Loucy (cell line): ENCODE measurements at regions not wholly inside any gene's neighbourhood (a gene's known extent, or its start where the extent isn't known, plus 50 kb on each side); places are given as distances from the start of the nearest gene placed in this dataset.

Experiments used
- H2AFZ ChIP-seq: fragments of 200-600 bp; sonication (generic); 2 replicates; pipeline ENCODE4 v1.6.0; 2016; ENCODE audit warnings: antibody characterized with exemption, mild to moderate bottlenecking, low read length, moderate library complexity
- H3F3A ChIP-seq: fragments of 200-600 bp; 2 replicates; pipeline ENCODE4 v1.6.0; 2016; ENCODE audit warnings: antibody characterized with exemption, low read depth, mild to moderate bottlenecking
- H3K27me3 ChIP-seq: fragments of 200-600 bp; sonication (generic); 2 replicates; pipeline ENCODE4 v1.6.1; 2014; ENCODE audit warnings: low read length, mild to moderate bottlenecking; ENCODE audit not compliant: insufficient read depth, poor library complexity, severe bottlenecking
- H3K36me3 ChIP-seq: fragments of 200-600 bp; sonication (generic); 2 replicates; pipeline ENCODE4 v1.6.1; 2016; ENCODE audit warnings: low read length; ENCODE audit not compliant: insufficient read depth
- H3K4me1 ChIP-seq: fragments of 200-600 bp; sonication (generic); 2 replicates; pipeline ENCODE4 v1.5.1; 2014; ENCODE audit warnings: low read length, mild to moderate bottlenecking; ENCODE audit not compliant: insufficient read depth, poor library complexity, severe bottlenecking
- H3K4me2 ChIP-seq: fragments of 200-600 bp; sonication (generic); 2 replicates; pipeline ENCODE4 v1.6.0; 2014; ENCODE audit warnings: antibody characterized with exemption, low read length, low read depth, mild to moderate bottlenecking; ENCODE audit not compliant: poor library complexity, severe bottlenecking
- H3K4me3 ChIP-seq: fragments of 200-600 bp; sonication (generic); 2 replicates; pipeline ENCODE4 v1.5.1; 2014; ENCODE audit warnings: low read length, mild to moderate bottlenecking, mixed read lengths; ENCODE audit not compliant: poor library complexity, severe bottlenecking
- H3K79me2 ChIP-seq: fragments of 200-600 bp; sonication (generic); 2 replicates; pipeline ENCODE4 v1.6.1; 2014; ENCODE audit warnings: low read length; ENCODE audit not compliant: insufficient read depth
- H3K9ac ChIP-seq: fragments of 200-600 bp; sonication (generic); 2 replicates; pipeline ENCODE4 v1.6.0; 2014; ENCODE audit warnings: mild to moderate bottlenecking, low read depth, low read length, moderate library complexity; ENCODE audit not compliant: poor library complexity, severe bottlenecking
- H3K9me2 ChIP-seq: fragments of 200-600 bp; sonication (generic); replicated peaks from 2 replicates; pipeline ENCODE4 v1.6.1; 2016; ENCODE audit warnings: low read depth, low read length, mixed read lengths
- H3K9me3 ChIP-seq: fragments of 200-600 bp; sonication (generic); 2 replicates; pipeline ENCODE4 v1.6.1; 2014; ENCODE audit warnings: mild to moderate bottlenecking, antibody characterized with exemption, low read length, low read depth; ENCODE audit not compliant: insufficient read depth
- H4K20me1 ChIP-seq: fragments of 200-600 bp; sonication (generic); 2 replicates; pipeline ENCODE4 v1.6.0; 2014; ENCODE audit warnings: antibody characterized with exemption, low read length, mild to moderate bottlenecking; ENCODE audit not compliant: insufficient read depth, poor library complexity, severe bottlenecking
- EZH2phosphoT487 ChIP-seq: fragments of 200-600 bp; IDR thresholded peaks from 2 replicates; pipeline ENCODE4 v1.6.1; 2018; ENCODE audit warnings: antibody characterized with exemption, mild to moderate bottlenecking, moderate library complexity, borderline replicate concordance
- TF ChIP-seq, protein P1 (sequence below): fragments of 200-600 bp; sonication (generic); conservative IDR thresholded peaks from 2 replicates; pipeline ENCODE4 v1.5.1; 2014; ENCODE audit warnings: mild to moderate bottlenecking, antibody characterized with exemption, low read length

DNA sequence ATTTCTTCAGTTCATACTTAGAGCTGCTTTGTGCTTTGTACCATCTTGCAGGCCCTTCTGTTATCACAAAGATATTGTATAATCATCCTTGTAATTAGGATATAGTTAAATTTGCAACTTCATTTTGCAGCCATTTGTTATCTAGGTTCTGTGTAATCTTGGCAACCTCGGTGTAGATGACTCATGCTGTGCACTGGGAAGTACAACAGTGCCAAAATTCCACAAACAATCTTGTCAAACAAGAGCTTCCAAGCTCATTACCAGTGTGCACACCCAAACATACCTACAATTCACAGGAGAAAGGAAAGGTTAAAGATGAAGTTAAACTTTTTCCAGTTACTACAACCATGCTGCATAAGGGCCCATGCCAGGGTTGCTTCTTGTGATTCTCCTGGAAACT lies 1231.8 kb downstream of the CDH11 start:
- Histone ChIP-seq H3K79me2 (no peaks in the 10 kb centered on the region), H3K4me1 (no peaks in the 10 kb centered on the region)
- TF ChIP-seq, protein P1, sequence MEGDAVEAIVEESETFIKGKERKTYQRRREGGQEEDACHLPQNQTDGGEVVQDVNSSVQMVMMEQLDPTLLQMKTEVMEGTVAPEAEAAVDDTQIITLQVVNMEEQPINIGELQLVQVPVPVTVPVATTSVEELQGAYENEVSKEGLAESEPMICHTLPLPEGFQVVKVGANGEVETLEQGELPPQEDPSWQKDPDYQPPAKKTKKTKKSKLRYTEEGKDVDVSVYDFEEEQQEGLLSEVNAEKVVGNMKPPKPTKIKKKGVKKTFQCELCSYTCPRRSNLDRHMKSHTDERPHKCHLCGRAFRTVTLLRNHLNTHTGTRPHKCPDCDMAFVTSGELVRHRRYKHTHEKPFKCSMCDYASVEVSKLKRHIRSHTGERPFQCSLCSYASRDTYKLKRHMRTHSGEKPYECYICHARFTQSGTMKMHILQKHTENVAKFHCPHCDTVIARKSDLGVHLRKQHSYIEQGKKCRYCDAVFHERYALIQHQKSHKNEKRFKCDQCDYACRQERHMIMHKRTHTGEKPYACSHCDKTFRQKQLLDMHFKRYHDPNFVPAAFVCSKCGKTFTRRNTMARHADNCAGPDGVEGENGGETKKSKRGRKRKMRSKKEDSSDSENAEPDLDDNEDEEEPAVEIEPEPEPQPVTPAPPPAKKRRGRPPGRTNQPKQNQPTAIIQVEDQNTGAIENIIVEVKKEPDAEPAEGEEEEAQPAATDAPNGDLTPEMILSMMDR: no peak
- no peak for TF ChIP-seq EZH2phosphoT487

DNA sequence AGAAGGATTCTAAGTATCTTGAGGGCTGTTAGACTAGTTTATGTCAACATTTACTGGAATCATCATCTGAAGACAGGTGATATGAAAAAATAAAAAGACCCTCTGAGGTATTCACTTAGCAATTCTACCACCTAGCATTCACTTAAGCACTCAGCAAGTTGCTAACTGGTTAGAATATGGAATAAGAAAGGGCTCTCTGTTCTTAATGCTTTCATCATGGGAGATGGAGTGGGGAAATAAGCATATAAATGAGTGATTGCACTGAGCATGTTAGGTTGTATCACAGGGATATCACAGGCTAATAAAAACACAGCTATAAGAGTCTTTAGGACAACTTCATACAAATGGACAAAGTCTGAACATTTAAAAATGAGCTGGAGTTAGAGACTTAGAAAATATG lies 1238.8 kb downstream of the CDH11 start:
- Histone ChIP-seq H4K20me1 (no peaks in the 10 kb centered on the region), H3K9me3 (no peaks in the 10 kb centered on the region), H2AFZ (no peak overlapping the region), H3K36me3 (no peaks in the 10 kb centered on the region), H3K27me3 (no peaks in the 10 kb centered on the region), H3K79me2 (no peaks in the 10 kb centered on the region), H3K9ac (no peak overlapping the region), H3K9me2 (no peaks in the 10 kb centered on the region), H3K4me2 (no peak overlapping the region), H3F3A (no peaks in the 10 kb centered on the region), H3K4me3 (no peak overlapping the region), H3K4me1 (no peaks in the 10 kb centered on the region)
- no peak for TF ChIP-seq EZH2phosphoT487
- TF ChIP-seq, protein P1: no peak

More for the DNA sequence above, 1231.8 kb downstream of the CDH11 start:
- H3F3A ChIP-seq: no peaks in the 10 kb centered on the region
- H4K20me1 ChIP-seq: no peaks in the 10 kb centered on the region
- H3K4me3 ChIP-seq: no peak overlapping the region
- no peaks in the 10 kb centered on the region for H3K9me2 ChIP-seq
- H3K36me3 ChIP-seq: no peaks in the 10 kb centered on the region
- H2AFZ ChIP-seq: no peak overlapping the region
- no peaks in the 10 kb centered on the region for H3K9me3 ChIP-seq
- no peak overlapping the region for H3K4me2 ChIP-seq
- no peak overlapping the region for H3K9ac ChIP-seq
- H3K27me3 ChIP-seq: no peaks in the 10 kb centered on the region

DNA sequence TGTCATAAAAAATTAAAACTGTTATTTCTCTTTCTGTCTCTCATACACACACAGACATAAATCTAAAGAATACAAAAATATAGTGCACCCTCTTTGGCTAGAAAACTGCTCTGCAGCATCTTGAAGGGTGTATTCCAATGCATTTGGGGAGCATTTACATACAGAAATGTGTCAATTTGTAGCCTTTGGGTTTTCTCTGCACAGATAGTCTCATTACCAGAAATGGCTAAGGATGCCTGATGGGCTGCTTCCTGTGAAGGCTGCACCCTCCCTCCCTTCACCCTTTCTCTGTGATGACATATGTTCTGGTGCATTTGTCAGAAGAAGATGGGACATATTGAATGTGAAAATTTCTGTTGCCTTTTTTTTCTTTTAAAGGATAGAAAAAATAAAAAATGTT lies 1239.3 kb downstream of the CDH11 start:
- H3K4me3 ChIP-seq: no peak overlapping the region
- no peaks in the 10 kb centered on the region for H4K20me1 ChIP-seq
- TF ChIP-seq, protein P1: no peak
- TF ChIP-seq EZH2phosphoT487: no peak
- no peaks in the 10 kb centered on the region for H3K79me2 ChIP-seq
- H2AFZ ChIP-seq: no peak overlapping the region
- H3K4me1 ChIP-seq: no peaks in the 10 kb centered on the region
- no peak overlapping the region for H3K9ac ChIP-seq
- H3K27me3 ChIP-seq: no peaks in the 10 kb centered on the region
- H3K4me2 ChIP-seq: no peak overlapping the region
- H3K9me2 ChIP-seq: no peaks in the 10 kb centered on the region
- H3K36me3 ChIP-seq: no peaks in the 10 kb centered on the region
- H3K9me3 ChIP-seq: no peaks in the 10 kb centered on the region
- H3F3A ChIP-seq: no peaks in the 10 kb centered on the region
